HG02870 (cell line): ENCODE measurements at regions not wholly inside any gene's neighbourhood (a gene's known extent, or its start where the extent isn't known, plus 50 kb on each side); places are given as distances from the start of the nearest gene placed in this dataset.

Source experiments
- ATAC-seq: cut with Tn5 transposase; IDR thresholded peaks from one replicate; pipeline ENCODE4 v1.9.1; 2021; ENCODE audit warnings: mild to moderate bottlenecking, moderate library complexity; ENCODE audit not compliant: unreplicated experiment

- ATAC-seq, result no peak
Measured at GRCh38 chr11:16685914-16686313, 52.5 kb upstream of the C11orf58 start.

- ATAC-seq, result no peak
Measured at GRCh38 chr11:16678466-16679116, 59.9 kb upstream of the C11orf58 start.

DNA sequence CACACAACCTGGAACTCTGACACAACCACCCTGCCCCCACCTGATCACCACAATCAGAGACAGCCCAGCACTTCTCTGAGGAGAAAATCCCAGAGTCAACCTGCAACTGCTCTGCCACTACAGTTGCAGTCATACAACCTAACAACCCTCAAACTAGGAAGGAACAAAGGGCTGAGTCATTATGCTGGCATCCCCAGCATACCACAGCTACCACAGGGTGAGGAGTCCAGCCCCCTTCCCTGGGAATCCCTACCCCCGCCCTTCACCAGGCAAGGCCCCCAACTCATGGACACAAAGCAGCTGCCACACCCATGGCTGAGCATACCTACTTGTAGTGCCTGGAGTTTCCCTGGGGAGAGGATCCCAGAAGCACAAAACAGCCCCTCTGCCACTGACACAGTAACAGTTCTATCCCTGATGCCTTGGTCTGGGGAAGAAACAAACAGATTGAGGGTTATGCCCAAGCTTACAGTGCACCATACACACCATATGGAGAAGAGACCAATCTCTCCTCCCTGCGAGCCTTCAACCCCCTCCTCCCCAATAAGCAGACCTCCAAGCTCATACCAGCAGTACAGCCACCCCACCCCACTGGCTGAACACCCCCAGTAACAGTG is 68.5 kb upstream of the C11orf58 start:
- ATAC-seq, result no peak

- ATAC-seq, result no peak
Measured at GRCh38 chr11:16632295-16633200, 105.9 kb upstream of the C11orf58 start.

DNA sequence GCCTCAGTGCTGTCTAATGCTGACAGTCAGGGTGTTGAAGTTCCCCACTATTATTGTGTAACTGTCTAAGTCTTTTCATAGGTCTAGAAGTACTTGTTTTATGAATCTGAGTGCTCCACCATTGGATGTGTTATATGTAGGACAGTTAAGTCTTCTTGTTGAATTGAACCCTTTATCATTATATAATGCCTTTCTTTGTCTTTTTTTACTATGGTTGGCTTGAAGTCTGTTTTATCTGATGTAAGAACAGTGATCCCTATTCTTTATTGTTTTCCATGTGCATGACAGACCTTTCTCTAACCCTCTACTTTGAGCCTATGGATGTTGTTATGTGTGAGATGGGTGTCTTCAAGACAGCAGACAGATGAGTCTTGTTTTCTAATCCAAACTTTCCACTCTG is 107.8 kb upstream of the C11orf58 start:
- no peak for ATAC-seq

- no peak for ATAC-seq
Measured at GRCh38 chr11:16618431-16618830, 120.0 kb upstream of the C11orf58 start.

DNA sequence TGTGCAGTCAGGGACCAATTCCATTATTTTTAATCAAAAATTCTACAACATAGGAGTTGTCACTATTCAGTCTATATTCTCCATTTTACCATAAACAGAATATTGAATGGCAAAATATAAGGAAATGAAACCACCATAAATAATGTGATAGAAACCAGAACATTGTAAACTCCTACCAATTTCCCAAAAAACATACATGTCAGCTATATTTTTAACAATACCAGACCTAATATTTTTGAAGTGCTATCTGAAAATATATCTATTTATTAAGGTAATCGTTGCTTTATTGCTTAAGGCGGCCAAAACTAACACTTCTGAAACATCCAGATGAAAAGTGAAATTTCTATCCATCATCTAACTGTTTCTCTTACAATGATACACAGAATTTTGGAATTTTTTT is 123.0 kb upstream of the C11orf58 start:
- ATAC-seq, result no peak

DNA sequence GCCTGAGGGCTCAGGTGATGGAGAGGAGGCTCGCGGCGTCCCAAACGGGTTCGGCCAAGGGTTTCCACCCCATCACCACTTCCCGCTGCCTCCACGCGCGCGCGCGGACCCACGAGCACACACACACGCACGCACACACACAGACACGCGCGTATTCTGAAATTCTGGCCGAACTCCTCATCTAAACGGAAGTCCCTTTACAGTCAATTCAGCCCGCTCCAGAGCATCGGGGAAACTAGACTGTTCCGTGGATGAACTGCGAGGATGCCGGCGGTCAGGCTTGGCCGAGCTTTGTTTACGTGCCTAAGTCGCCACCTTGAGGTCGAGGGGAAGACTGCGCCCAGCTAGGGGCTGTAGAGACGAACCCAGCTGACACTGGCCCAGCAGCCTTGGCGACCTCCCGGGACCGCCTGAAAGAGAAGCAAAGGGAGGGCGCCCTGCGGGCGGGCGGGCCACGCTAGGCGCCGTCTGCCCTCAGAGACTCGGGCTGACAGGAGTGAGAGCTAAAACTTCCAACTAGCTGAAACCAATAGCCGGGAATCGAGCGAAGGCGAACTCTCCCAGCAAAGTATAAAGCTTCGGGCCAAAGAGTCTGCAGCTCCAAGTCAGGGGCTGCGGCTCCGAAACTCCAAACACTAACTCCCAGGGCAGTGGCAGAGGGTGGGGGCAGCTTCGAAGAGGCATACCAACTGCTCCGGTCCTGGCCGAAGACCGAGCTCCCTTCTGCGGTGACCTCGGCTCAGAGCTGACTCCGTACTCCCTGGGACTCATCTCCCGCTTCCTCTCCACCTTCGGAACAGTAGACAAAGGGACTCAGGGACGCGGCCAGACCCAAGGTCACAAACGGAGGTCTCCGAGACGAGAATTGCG is 124.7 kb upstream of the C11orf58 start:
- peak; percentile 100 for ATAC-seq

GRCh38 chr11:16613262-16613511 is 125.3 kb upstream of the C11orf58 start:
- no peak for ATAC-seq

DNA sequence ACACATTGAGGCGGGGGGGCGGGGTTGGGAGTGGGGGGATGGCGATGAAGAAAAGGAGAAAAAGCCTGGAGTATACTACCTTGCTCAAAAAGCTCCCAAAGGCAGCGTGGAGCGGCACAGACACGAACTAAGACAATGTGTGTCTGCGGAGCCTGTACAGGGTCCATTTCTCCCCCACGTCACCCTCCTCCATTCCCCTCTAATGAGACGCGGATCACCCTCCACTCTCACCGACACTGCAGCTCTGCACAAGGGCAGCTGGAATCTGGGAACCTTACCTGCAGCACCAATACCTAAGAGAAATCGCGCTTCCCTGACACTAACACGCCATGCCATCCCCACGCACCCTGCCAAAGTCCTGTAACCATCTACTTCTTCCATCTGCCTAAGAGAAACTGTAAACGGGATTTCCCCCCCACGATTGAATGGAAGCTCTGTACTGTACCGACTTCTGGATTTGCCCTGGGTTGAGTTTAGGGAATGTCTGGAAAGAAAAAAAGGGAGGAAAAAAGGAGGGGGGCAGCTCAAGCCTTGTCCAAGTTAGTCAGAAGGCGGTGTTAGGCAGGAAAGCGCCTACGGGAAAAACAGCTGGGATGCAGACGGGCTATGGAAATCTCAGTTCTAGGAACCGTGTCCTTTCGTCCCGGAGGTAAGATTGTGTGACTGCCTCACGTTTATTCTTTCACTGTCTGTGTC is 125.7 kb upstream of the C11orf58 start:
- ATAC-seq, result no peak

- no peak for ATAC-seq
Measured at GRCh38 chr11:16611926-16612565, 126.4 kb upstream of the C11orf58 start.

- ATAC-seq, result no peak
Measured at GRCh38 chr11:16611401-16611921, 127.0 kb upstream of the C11orf58 start.

- ATAC-seq, result no peak
Measured at GRCh38 chr11:16610738-16611388, 127.6 kb upstream of the C11orf58 start.

DNA sequence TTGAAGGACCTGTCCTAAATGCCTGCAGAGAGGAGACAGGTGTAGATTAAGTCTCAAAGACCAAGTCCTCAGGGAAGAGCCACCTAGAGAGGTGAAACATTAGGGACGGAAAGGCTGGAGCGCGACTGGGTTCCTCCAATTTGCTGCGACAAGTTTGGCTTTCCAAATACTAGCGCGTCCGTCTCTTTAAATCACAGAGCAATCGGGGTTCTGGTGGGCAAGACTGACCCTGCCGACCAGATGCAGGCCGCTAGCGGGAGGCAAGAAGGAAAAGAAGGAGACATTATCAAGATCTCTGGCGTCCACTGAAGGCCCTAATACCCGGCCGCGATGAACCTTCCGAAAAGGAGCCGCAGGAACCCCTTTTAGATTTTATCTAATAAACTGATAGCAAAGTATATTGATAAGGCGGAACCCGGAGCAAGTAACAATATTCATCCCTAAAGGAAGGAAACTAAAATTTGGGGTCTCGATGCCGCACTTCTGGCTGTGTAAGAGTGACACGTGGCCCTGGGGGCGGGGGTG is 128.2 kb upstream of the C11orf58 start:
- no peak for ATAC-seq

- ATAC-seq, result no peak
Measured at GRCh38 chr11:16609769-16610168, 128.7 kb upstream of the C11orf58 start.

- no peak for ATAC-seq
Measured at GRCh38 chr11:16607675-16608644, 130.5 kb upstream of the C11orf58 start.

DNA sequence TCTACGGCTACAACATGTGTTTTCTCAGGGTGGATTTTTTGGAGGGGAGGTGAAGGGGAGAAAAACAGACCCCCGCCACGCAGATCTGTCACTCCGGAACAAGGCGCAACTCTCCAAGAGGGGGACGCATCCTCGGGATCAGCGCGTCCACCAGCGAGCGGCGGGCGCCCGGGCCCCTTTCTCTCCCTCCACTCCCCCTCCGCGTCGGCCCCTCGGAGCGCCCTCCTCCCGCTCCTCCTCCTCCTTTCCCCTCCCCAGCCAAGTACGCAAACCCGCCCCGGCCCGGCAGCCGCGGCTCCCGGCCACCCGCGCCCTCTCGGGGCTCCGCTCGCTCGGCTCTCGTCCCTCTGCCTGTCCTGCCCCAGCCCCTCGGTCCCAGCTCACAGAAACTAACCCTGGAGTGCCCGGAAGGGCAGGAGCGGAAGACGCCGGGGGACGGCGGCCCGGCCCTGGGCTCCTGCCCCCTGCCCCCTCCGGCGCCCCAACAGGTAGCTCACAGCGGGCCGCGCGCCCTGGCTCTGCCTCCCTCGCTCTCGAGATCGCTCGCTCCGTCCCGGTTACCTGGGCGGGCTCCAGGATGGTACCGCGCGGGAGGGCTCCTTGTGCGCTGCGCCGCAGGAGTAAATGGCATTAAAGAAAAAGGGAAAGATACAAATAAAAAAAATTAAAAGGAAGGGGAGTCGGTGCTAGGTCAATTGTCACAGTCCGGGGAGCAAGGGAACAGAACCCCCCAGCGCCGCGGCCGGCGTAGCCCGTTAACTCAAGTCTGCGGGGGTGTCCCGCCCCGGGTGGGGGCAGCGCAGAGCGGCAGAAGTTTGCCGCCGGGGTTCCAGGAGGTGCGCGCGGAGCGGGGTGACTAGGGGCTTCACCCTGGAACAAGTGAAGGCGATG is 131.4 kb upstream of the C11orf58 start:
- no peak for ATAC-seq
